ENCODE measurements at regions not wholly inside any gene's neighbourhood (a gene's known extent, or its start where the extent isn't known, plus 50 kb on each side); places are given as distances from the start of the nearest gene placed in this dataset.
"Not testable (repeated sequence)": the region's sequence is repeated elsewhere in the genome, so short reads cannot be mapped to it uniquely, and the experiment has no call there.

- DNase-seq (ENCODE audit: low read depth in 2 of 2) = not testable (repeated sequence)
Observed at GRCh38 chr9:26492608-26493521, 399.7 kb downstream of the CAAP1 start.

- DNase-seq (ENCODE audit: low read depth in 2 of 2) = not testable (repeated sequence)
Observed at GRCh38 chr9:26491922-26492607, 400.5 kb downstream of the CAAP1 start.

DNA sequence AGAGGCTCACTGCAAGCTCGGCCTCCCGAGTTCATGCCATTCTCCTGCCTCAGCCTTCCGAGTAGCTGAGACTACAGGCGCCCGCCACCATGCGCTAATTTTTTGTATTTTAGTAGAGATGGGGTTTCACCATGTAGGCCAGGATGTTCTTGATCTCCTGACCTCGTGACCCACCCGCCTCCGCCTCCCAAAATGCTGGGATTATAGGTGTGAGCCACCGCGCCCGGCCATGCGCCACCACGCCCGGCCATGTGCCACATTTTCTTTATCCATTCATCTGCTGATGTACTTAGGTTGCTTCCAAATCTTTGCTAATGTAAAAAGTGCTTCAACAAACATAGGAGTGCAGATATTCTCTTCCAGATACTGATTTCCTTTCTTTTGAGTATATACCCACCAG, 408.6 kb downstream of the CAAP1 start:
- DNase-seq (ENCODE audit: low read depth in 2 of 2) = no peak

GRCh38 chr9:26477963-26478362, 414.6 kb downstream of the CAAP1 start:
- DNase-seq (ENCODE audit: low read depth in 2 of 2) = no peak

GRCh38 chr9:26471261-26471660, 421.3 kb downstream of the CAAP1 start:
- DNase-seq (ENCODE audit: low read depth in 2 of 2) = no peak

DNA sequence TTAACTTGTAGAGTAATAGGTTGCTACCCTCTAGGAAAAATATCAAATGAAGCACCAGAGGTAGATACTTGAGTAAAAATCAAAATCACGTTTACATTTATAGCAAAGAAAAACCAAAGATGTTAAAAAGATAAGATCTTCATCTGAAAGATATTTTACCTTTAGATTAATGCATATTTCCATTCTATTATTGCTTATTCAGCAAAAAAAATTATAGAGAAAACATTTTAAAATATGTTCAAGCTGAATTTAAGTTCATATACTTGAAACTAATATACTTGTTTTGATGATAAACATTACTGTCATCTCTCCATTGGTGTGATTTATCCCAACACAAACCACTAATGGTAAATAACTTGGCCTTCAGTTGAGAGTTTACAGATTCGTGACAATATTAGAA, 422.3 kb downstream of the CAAP1 start:
- no peak for DNase-seq (ENCODE audit: low read depth in 2 of 2)

- DNase-seq (ENCODE audit: low read depth in 2 of 2) = no peak
Observed at GRCh38 chr9:26463837-26464236, 428.8 kb downstream of the CAAP1 start.

DNA sequence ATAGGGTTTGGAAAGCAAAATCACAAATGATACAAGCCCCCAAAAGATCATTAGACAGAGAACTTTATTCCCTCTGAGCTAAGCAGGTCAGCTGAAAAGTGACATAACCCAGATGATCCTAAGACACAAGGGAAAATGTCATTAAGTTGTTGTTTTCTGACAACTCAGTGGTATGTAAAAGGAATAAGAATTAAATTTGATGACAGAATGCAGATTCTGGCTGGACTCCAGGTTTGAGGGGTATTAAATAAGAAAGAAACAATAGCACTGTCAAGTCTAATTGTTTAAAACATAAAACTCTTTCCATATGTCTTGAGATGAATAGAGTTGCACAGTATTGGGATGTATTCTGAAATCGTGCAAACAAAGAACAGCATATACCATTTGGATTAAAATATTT, 429.9 kb downstream of the CAAP1 start:
- no peak for DNase-seq (ENCODE audit: low read depth in 2 of 2)

- DNase-seq (ENCODE audit: low read depth in 2 of 2) = no peak
Observed at GRCh38 chr9:26462213-26462612, 430.4 kb downstream of the CAAP1 start.

- DNase-seq (ENCODE audit: low read depth in 2 of 2) = no peak
Observed at GRCh38 chr9:26460624-26461023, 432.0 kb downstream of the CAAP1 start.

DNA sequence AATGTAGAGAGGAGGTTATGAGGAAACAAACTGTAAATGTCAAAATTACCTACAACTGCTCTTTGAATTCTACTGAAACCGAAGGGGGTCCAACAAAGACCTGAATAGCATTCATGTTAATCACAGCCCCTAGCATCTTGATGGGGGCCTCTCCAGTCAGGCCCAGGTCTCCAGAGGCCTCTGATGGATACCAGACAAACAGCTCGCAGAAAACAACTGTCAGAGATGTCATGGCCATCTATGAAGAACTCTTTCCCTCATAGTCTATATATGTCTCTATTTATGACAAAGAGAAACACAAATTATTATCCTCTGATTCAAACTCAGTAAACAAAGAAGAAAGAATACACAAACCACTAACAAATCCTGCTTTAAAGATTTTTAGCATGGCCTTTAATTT, 432.6 kb downstream of the CAAP1 start:
- no peak for DNase-seq (ENCODE audit: low read depth in 2 of 2)

DNA sequence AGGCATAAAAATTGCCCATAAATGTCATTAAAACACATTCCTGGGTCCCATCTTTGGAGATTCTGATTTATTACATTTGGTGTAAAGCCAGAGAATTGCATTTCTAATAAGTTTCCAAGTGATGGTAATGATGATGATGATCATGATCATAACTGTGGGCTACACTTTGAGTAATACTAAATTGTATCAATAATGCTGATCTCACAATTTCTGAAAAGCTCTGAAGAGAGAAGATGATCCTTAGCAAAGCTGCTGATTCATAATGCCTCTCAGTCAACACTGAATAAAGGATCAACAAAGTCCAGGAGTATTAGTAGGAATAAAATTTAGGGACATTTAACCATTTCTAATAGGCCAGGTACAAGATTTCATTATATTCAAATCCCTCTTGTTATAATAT, 434.5 kb downstream of the CAAP1 start:
- DNase-seq (ENCODE audit: low read depth in 2 of 2) = no peak

- DNase-seq (ENCODE audit: low read depth in 2 of 2) = no peak
Observed at GRCh38 chr9:26457151-26457550, 435.5 kb downstream of the CAAP1 start.

GRCh38 chr9:26439061-26439624, 453.5 kb downstream of the CAAP1 start:
- no peak for DNase-seq (ENCODE audit: low read depth in 2 of 2)

DNA sequence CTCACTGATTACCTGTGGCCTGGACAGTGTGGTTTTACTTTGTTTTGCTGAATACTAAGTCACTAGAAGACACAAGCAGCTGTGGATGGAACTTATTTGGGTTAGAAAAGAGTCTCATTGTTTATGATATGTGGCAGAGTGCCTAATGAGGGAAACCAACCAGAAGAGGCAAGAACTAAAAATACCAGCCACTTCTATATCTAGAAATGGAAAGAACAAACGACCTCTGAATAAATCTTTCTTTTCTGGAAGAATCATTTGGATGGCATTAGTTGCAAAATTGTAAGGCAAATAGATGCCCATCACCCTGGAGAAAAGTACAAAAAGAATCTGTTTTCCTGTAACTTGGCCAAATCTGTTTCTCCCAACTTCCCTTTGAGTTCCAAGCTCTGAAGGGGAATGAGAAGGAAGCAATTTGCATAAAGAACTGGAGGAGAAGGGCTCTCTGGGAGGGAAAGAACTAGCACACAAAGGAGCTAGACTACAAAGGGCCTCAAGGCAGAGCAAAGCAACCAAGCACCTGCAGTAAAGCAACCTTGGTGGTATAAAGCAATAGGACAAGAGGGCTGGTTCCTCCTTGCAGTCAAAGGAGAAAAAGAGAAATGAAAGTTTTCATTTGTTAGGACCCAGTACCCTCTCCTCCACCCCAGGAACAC, 455.4 kb downstream of the CAAP1 start:
- DNase-seq (ENCODE audit: low read depth in 2 of 2) = no peak

DNA sequence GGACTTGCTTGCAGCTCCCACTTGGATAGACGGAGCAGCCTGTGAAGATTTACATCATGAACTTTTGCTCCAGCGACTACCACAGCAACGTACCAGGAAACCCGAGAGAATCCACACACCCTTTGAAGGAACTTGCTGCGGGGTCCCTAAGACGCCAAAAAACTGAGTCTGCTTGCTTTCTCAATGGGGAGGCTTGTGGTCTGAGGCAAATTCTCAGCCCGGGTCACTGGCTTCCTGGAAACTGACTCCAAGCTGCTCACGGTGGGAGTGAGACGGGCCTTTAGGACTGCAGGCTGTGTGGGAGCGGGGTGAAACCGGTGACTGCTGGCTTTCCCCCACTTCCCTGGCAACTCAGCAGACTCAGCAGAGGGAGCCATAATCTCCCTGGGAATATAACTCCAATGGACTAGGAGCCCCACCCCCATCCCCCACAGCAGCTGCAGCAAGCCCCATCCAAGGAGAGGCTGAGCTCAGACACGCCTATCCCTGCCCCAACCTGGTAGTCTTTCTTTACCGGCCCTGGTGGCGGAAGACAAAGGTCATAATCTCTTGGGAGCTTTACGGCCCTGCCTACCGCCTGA, 466.0 kb downstream of the CAAP1 start:
- no peak for DNase-seq (ENCODE audit: low read depth in 2 of 2)

GRCh38 chr9:26418480-26418879, 474.1 kb downstream of the CAAP1 start:
- DNase-seq (ENCODE audit: low read depth in 2 of 2) = no peak

- DNase-seq (ENCODE audit: low read depth in 2 of 2) = no peak
Observed at GRCh38 chr9:26415528-26415927, 477.1 kb downstream of the CAAP1 start.

DNA sequence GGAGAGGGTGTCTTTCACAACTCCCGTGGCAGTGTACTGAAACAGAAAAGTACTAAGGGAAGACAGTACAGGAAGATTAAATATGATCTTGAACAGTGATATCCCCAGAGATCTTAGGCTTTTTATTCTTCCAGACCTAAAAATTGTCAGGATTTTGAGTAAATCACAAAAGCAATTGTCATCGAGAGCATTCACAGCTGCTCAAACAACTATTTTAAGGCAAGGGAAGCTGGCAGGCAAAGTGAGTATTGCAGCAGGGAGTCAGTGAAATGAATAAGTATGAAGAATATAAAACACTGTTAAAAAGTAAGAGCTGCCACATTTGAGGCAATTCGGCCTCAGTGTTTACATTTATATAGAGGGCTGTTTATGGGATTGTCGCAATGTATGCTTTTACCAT, 479.0 kb downstream of the CAAP1 start:
- DNase-seq (ENCODE audit: low read depth in 2 of 2) = no peak

DNA sequence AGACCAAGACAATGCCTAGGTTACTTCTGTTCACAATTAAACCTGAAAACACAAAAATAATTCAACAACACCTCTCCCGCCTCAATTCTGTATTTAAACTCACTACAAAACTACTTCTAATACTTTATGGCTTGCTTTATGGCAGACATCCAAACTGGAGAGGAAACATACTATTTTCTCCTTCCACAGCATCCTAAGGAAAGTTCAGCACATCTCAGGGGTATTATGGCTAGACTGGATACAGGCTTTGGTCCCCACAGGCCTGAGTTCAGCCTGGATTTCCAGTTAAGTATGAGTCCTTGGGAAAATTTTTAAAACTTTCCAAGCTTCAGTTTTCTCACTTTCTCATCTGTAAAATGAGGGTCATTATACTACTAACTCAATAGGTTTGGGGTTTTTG, 480.2 kb downstream of the CAAP1 start:
- DNase-seq (ENCODE audit: low read depth in 2 of 2) = no peak

DNA sequence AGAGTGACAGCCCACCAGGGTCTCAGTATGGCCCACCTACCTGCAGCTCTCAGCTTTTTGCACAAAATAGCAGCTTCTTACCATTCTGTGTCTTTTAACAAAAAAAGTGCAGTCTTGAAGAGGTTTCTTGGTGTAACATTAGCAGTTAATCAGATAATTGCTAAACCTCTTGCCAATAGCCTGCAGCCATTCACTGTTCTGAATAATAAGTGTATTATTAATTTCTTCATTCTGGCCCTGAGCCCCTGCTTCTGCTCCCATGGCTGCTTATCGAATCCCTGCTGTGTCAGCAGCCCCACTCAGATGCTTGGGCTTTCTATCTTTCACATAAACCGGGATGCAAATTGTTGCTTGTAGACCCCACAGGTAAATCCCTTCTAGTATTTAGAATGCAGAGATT, 485.9 kb downstream of the CAAP1 start:
- DNase-seq (ENCODE audit: low read depth in 2 of 2) = no peak

GRCh38 chr9:26399556-26399955, 493.0 kb downstream of the CAAP1 start:
- no peak for DNase-seq (ENCODE audit: low read depth in 2 of 2)
